Stimulated activated CD4-positive, alpha-beta T cell treated with anti-CD3 and anti-CD28 coated beads, Interleukin-1b, Interleukin-23, amount 100 ng/mL, for 4 hours (primary cell): ENCODE measurements at regions not wholly inside any gene's neighbourhood (a gene's known extent, or its start where the extent isn't known, plus 50 kb on each side); places are given as distances from the start of the nearest gene placed in this dataset.
"Not testable (repeated sequence)": the region's sequence is repeated elsewhere in the genome, so short reads cannot be mapped to it uniquely, and the experiment has no call there.

Source experiments
- DNase-seq, 2 donors: peaks; one replicate each; pipeline ENCODE4 v3.0.0-alpha.2; 2020; ENCODE audit warnings: low read depth in 2 of 2

DNA sequence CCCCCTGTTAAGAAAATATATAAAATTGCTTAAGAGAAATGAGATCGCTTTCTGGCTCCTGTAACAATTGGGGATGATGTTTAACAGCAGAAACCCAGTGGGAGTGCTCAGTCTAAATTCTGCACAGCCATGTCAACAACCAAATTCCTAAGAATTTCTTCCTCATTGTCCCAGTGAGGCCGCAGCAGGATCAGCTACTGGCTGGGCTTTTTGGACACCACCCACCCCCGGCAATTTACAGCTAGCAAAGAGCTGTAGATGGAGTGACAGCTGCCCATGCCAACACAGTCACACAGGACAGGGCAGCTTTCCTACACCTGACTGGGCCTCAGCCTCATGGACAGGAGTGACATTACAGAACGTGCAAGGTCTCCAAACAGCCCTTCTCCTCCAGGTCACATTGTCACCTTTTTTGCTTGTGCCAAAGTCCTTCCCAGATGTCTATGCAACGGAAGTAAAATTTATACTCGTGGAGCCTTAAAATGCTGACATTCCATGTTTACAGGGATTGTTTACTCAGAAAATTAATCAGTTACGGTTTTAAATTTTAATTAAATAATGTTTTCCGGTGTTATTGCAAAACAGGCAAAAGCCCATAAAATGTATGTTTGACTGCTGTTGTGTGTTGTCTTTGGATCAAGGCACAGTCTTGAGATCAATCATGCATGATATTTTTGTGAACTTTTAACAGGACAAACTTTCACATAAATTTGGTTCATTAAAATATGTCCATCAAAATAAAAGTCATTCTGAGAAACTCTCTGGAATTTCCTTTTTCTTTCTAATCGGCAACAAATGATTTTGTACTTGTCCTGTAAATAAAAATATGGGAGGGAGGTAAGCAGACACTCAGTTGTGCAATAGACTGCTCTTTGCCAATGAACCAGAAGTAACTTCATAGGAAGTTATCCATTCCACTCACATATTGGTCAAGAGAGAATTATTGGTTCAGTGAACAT, 943.2 kb downstream of the MCTP2 start:
- no peak for DNase-seq

DNA sequence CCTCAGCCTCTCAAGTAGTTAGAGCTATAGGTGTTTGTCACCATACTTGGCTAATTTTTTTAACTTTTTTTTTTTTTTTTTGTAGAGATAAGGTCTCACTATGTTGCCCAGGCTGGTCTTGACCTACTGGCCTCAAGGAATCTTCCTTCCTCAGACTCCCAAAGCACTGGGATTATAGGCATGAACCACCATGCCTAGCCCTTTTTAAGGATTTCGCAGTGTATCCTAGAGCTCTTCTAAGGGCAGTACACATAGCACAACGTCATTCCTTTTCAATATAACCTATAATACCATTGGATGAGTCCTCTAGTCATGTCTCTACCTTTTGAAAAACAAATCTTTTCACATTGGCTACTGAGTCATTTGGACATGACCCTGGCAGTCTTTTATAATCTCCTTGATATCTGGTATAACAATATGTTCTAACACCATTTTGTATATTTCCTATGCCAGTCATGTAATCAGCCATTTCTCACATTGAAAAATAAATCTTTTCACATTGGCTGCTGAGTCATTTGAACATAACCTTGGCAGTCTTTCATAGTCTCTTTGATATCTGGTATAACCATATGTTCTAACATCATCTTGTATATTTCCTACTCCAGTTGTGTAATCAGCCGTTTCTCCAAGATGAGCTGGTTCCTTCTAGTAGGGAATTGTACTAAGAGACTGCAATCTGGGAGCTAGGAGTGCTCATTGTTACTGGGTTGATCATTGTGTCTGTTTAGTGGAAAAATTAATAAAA, 944.7 kb downstream of the MCTP2 start:
- DNase-seq, result no peak

DNA sequence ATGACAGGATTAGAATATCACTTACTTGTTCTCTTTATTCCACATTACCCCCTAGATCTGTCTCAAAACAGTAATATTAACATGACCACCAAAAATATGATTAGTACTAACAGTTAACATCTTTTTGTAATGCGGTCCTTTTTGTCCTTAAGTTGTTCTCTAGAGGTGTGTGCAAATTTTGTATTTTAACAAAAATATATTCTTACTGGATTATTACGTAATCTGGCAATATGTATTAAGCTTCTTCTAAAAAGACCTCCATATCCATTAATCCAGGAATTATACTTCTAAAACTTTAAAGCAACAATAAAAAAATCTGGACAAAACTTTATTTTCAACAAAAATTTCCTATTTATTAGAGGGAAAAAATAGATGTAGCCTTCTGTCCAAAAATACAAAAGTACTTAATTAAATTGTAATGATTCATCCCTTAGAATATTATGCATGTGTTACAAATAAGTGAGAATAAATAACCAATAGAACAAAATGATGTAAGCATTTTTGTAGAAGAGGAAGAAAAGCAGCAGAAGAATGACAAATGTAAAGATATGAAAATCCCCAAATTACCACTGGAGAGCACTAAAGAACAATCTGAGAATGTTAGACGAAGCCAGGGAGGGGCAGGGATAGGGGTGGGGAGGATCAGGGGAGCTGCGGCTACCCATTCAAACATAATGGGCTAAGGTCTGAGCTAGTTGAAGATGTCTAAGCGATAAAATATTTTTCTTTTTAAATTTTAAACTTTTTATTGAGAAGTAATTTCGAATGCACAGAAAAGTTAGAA, 945.6 kb downstream of the MCTP2 start:
- no peak for DNase-seq

DNA sequence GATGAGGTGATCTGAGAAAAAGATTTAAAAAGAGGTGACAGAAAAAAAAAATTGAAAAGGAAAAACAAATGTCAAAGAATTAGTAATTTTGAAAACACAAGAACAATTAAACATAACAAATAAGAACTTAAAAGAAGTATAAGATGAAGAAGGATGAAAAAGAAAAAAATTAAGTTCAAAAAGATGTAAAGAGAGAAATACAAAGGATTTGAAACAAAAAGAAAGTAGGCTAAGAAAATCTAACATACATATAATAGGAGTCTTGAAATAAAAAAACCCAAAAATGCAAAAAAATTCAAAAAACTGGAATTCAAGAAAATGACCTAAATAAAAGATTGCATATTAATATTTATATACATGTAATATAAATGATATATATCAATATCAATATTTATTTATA, 949.2 kb downstream of the MCTP2 start:
- no peak for DNase-seq

DNA sequence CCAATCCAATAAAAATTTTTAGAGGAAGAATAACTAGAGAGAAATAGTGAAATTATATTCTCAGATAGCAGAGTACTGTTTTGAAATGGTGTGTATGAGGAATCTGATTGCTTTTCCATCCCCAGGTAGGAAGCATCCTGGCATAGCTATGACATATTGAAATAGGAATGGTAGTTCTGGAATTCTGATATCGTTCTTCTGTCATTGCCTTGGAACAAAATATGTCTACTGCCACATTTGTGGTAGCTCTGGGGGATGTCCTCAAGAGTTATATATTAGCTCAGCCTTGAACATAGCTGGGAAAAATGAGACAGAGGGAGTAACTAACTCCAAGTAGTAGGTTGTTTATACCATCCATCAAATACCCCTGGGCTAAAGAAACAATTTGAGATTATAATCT, 950.7 kb downstream of the MCTP2 start:
- no peak for DNase-seq

DNA sequence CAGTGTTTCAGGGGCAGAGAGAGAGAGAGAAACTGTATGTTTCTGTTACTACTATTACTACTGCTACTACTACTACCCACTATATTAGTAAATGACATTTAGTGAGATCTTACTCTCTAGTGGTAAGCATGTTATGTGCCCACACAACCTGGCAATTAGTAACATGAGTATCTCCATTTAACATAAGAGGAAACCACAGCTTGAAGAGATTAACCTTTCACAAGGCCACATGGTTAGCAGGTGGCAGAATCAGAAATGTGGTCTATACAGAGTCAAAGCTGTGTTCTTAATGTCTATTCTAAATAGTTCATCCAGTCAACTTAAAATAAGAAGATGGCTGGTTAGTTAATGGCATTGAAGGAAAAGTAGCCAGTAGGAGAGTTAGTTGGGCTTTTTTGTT, 961.6 kb downstream of the MCTP2 start:
- DNase-seq, result no peak

DNA sequence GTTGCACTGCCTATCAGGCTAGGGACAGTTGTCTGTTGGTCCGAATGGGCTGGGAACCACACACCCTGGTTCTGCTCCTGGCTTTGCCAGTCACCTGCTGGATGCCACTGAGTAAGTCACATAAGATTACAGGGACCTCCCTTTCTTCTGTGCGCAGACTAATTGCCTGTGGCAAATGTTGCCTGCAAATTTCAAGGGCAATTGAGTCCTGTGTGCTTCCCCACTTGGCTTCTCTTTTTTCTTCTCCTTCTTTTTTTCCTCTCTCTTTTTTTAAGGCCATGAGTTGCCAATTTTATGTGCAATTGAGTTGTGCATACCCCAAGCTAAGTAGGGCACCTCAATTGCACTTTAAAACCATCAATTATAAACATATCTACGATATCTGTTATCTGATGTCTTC, 963.4 kb downstream of the MCTP2 start:
- DNase-seq, result no peak

DNA sequence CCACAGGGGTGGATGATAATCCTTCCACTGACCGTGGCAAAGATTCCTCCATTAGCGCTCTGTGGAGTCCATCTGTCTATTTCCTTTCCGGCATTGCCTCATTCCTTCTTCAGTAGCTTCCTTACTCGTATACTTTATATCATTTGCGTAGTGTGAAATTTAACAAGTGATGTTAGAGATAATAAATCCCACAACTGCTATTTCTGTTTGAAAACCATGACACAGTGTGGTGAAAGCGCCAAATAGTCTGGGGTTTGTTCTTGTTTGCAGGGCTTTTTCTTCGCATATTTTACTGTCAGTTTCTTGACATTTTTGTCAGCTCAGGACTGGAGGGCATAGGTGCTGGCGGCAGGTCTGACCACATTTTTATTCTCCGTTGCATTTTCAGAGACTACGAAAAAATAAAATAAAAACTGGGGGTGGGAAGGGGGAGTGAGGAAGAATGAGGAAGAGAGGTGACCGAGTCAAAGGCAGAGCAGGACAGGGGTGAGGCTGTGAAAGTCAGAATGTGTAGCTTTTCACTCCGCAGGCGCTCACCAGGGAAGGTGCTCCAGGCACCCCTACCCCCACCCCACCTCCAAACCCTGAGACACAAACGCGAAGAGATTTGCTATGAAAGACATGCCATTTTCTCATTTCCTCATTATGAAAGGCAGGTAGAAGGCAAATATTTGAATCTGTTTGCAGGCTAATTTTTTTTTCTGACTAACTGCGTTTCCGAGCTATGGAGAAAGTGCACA, 965.0 kb downstream of the MCTP2 start:
- DNase-seq, result no peak

DNA sequence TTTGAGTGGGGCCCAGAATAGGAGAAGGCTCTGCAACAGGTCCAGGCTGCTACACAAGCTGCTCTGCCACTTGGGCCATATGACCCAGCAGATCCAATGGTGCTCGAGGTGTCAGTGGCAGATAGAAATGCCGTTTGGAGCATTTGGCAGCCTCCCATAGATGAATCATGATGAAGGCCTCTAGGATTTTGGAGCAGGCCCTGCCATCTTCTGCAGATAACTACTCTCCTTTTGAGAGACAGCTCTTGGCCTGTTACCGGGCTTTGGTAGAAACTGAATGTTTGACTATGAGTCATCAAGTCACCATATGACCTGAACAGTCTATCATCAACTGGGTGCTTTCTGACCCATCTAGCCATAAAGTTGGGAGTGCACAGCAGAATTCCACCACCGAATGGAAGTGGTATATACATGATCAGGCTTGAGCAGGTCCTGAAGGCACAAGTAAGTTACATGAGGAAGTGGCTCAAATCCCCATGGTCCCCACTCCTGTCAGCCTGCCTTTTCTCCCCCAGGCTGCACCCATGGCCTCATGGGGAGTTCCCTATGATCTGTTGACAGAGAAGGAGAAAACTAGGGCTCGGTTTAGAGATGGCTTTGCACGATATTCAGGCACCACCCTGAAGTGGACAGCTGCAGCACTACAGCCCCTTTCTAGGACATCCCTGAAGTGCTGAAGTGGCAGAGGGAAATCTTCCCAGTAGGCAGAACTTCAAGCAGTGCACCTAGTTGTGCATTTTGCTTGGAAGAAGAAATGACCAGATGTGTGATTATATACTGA, 971.4 kb downstream of the MCTP2 start:
- no peak for DNase-seq

DNA sequence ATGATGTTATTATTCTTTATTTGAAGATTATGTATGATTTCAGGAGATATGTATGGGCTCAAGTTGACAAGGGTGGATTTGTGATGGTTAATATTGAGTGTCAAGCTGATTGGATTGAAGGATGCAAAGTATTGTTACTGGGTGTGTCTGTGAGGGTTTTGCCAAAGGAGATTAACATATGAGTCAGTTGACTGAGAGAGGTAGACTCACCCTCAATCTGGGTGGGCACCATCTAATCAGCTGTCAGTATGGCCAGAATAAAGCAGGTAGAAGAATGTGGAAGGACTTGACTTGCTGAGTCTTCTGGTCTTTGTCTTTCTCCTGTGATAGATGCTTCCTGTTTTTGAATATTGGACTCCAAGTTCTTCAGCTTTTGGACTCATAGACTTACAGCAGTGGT, 973.7 kb downstream of the MCTP2 start:
- DNase-seq, result no peak

DNA sequence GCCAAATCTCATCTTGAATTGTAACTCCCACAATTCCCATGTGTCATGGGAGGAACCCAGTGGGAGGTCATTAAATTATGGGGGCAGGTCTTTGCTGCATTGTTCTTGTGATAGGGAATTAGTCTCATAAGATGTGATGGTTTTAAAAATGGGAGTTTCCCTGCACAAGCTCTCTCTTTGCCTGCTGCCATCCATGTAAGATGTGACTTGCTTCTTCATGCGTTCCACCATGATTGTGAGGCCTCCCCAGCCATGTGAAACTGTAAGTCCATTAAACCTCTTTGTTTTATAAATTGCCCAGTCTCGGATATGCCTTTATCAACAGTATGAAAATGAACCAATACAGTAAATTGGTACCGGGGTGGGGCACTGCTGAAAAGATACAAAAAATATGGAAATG, 974.5 kb downstream of the MCTP2 start:
- not testable (repeated sequence) for DNase-seq

DNA sequence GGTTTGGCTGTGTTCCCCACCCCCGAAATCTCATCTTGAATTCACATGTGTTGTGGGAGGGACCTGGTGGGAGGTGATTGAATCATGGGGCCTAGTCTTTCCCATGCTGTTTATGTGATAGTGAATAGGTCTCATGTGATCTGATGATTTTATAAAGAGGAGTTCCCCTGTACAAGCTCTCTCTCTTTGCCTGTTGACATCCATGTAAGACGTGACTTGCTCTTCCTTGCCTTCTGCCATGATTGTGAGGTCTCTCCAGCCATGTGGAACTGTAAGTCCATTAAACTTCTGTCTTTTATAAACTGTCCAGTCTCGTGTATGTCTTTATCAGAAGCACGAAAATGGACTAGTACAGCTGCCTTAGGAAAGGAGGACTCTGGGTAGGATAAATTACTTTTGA, 976.7 kb downstream of the MCTP2 start:
- DNase-seq, result no peak

DNA sequence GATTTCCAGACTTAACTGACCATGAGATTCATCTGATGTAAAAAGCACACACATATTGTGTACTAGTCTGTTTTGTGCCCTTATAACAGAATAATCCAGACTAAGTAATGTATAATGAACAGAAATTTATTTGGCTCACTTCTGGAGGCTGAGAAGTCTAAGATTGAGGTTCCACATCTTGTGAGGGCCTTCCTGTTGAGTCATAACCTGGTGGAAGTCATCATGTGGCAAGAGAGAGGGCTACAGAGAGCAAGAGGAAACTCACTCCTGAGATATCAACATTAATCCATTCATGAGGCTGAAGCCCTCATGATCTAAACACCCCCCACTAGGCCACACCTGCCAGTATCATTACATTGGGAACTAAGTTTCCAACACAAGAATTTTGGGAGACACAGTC, 977.6 kb downstream of the MCTP2 start:
- no peak for DNase-seq

DNA sequence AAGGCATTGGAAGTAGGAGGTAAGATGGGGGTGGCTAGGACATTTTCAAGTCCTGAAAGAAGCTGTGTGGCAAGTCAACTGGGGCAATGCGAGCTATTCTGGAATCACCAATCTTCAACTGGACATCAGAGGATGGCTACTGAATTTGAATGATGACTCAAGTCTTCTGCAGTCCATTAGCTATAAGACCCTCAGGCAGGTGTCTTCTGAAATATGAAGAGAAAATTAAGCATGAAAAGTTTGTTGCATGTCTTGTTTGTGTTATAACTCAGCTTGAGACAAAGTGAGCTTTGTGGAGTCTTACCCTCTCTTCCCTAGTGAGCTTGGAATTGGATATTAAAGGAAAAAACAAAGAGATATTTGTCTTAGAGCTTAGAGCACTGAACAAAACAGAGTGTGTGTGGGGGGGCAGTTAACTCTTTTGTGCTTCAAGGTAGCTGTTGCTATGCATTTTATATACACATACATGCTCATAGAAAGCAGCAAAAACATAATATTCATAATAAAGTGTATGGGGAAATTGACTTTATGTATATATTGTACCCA, 979.1 kb downstream of the MCTP2 start:
- no peak for DNase-seq

DNA sequence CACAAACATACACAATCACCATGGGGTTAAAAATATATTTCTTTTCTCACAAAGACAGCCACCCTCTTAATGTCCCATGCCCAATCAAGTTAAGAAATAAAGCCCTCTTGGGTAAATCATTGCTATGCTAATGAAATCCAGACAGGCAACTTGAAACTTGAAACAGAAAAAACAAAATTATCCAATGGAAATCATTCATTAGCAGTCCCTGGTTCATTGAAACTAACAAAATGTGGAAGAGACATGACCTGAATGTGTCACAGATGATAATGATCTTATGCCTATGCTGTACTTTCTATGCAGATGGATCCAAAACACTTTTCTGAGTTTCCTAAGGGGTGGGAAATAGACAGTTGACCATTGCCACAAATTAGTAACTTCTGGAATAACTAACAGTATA, 983.7 kb downstream of the MCTP2 start:
- no peak for DNase-seq

DNA sequence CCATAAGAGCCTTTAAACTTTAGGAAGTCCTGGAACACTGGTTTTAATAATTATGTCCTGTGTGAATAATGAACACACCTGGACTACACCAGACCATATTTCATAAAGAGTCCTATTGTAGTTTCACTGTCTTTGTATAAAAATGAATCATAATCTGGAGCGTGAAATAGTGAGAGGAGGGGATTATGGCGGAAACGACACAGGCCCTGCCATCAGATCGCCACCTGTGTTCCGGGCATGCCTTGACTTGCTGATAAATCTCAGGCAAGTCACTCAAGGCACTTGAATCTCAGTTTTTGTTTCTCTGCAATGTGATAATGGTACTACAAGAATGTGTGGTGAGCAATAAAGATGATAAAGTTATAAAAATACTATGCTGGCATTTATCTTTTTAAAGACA, 995.5 kb downstream of the MCTP2 start:
- no peak for DNase-seq

DNA sequence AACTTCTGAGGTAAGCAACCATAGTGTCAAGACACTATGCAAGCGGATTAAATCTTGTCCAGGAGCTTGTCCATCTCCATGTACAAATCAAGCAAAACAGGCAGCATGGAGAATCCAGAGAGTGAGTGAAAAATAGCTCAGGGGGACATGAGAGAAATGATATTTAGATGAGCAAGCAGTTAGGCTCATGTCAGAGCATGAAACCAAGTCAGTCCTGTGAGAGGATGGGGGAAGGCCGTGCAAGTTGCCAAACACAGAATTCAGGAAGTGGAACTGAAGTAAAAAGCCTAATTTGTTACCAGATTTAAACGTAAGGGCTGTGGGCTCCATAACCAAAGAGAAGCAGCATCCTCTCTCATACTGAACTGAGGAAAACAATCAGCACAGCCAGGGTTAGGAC, 995.9 kb downstream of the MCTP2 start:
- DNase-seq, result no peak

DNA sequence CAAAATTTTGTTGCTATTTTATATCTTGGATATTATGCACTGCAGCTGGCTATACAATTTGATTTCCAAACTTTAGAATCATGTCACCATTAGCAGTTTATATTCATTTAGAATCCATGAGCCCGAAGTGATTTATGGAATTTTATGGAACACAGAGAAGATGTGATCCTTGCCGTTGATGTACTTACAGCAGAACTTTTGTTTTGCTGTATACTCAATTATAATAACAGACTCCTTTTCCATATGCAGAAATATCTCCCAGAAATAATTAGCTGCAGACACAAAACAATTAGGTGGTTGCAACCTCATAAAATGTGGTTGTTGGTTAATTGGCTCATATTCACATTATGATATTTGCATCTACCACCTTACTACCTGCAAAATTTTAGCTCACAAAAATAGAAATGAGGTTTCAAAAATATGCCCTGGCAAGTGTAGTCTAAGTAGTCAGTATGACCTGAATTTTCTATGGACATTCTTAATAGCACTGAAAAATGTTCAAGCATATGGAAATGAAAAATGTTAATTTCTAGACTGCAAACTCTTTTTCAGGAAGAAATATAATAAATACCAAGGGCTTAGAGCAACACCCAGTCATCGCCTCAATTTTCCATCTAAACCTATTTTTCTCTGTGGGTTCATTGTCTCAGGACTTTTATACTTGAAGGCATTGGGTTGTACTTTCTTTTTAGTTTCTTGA, 997.6 kb downstream of the MCTP2 start:
- no peak for DNase-seq

DNA sequence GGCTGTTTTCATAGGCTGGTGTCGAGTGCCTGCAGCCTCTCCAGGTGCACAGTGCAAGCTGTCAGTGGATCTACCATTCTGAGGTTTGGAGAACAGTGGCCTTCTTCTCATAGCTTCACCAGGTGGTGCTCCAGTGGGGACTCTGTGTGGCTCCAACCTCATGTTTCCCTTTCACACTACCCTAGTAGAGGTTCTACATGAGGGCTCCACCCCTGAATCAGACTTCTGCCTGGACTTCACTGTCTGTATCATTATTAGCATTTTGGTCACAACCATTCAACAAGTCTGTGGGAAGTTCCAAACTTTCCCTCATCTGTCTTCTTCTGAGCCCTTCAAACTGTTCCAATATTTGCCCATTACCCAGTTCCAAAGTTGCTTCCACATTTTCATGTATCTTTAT, 1003.7 kb downstream of the MCTP2 start:
- no peak for DNase-seq
